ENCODE measurements at regions not wholly inside any gene's neighbourhood (a gene's known extent, or its start where the extent isn't known, plus 50 kb on each side); places are given as distances from the start of the nearest gene placed in this dataset.
"Not testable (repeated sequence)": the region's sequence is repeated elsewhere in the genome, so short reads cannot be mapped to it uniquely, and the experiment has no call there.

- DNase-seq, result no peak
These were observed 264.9 kb downstream of the TLE1 start for GRCh38 chr9:81424431-81424830.

DNA sequence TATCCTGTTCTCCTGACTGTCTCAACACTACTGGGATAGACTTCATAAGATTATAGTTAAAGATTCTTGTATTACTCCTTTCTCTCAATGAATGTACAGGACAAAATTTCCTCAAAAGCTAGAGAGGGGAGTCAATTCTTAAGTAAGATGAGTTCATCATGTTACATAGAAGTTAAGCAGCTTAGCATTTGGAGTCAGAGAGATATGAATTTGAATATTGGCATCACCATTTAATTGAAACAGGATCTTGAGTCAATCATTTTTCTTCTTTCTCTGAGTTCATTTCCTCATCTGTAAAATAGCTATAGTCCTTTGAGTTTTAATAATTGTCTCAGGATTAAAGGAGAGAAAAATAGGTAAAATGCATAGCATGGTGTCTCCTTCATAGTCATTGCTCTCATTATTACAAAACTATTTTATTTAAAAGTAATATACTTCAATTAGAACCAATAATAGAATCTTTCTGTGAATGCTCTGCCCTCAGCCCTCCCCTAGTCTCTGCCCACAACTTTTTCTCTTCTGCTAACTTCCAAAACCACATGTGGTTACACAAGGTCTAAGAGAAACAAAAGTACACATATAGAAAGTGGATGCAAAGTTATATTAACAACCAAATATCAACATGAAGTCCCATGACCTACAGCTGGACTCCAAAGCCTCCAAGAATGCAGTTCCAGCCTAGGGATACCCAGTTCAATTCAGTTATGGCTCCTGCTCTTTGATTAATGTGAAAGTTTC is 265.6 kb downstream of the TLE1 start:
- no peak for DNase-seq

- DNase-seq, result not testable (repeated sequence)
These were observed 268.3 kb downstream of the TLE1 start for GRCh38 chr9:81421090-81421489.

DNA sequence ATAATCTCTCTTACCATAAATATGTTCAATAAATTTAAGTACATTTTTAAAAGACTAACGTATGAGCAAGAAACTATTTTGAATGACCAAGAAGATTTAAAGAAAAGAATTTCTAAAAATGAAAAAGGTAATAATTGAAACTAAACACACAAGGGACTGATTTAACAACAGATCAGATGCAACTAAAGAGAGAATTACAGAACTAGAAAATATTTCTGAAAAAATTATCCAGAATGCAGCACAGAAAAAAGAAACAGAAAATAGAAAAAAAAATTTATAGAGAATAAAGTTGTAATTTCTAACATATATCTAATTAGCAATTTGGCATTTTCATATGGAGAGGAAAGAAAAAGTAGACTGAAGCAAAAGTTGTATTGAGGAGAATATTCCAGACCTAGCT is 269.3 kb downstream of the TLE1 start:
- DNase-seq, result no peak

GRCh38 chr9:81417941-81418340 is 271.4 kb downstream of the TLE1 start:
- DNase-seq, result no peak

GRCh38 chr9:81417299-81417675 is 272.1 kb downstream of the TLE1 start:
- no peak for DNase-seq

- no peak for DNase-seq
These were observed 272.7 kb downstream of the TLE1 start for GRCh38 chr9:81416476-81417298.

DNA sequence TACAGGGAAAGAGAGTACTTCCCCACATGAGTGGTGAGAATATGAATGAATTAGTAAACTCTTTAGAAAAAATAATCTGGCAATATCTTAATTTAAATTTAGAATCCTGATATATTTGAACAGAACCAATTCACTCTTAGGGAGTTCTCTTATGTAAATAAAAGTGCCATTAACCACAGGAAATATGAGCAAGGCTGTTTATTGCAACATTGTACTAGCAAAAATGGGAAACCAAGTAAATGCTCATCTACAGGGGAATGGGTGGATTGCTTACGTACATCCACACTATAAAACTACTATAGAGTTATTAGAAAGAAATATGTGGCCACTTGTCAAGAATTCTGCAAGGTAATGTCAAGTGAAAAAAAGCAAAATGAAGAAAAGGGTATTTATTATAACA is 274.5 kb downstream of the TLE1 start:
- no peak for DNase-seq

DNA sequence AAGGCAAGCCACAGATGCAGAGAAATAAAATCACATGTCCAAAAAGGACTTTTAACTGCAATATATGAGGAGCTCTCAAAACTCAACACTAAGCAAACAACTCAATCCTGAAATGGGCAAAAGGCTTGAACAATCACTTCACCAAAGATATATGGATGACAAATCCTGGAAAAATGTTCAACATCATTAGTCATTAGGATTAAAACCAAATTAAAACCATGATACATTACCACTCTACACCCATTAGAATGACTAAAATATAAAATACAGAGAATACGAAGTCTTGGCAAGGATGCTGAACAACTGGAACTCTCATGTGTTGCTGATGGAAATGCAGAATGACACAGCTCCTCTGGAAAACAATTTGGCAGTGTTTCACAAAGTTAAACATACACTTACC is 277.4 kb downstream of the TLE1 start:
- no peak for DNase-seq

GRCh38 chr9:81410201-81410600 is 279.1 kb downstream of the TLE1 start:
- DNase-seq, result no peak

- DNase-seq, result no peak
These were observed 280.4 kb downstream of the TLE1 start for GRCh38 chr9:81408951-81409350.

GRCh38 chr9:81404931-81405598 is 284.3 kb downstream of the TLE1 start:
- no peak for DNase-seq

- DNase-seq, result no peak
These were observed 291.6 kb downstream of the TLE1 start for GRCh38 chr9:81397481-81398381.

DNA sequence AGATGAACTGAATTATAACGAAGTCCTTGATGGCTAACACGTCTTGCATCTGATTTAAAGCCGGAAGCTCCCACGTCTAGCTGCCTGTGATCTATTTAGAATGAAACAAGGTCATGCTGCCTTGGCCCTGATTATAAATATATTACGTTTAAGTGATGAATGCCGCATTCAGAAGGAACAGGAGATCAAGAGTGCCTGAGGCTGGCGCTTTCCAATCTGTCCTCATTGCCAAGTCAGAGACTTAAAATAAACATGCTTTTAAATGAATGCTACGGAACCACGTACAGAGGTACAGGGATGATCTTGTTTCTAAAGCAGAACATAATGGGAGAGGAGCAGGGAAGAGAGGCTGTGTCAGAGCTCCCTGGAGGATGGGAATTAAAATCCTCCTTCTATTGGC is 292.8 kb downstream of the TLE1 start:
- no peak for DNase-seq

DNA sequence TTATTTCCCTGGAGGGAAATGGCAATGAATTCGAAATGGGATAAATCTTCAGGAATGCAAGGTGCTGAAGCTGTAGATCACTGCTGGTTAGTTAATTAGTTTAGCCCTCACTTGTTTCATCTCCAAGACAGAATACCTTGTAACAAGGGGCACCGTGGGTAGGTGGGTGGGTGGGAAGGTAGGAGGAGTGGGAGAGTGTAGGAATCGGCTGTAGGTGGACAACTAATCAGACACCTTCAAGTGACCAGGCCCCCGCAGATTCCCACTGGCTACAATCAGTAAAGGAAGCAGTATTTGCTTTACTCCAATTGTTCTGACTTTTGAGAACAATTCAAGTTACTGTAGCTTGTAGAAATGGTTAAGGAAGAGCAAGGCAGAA is 293.7 kb downstream of the TLE1 start:
- DNase-seq, result no peak

DNA sequence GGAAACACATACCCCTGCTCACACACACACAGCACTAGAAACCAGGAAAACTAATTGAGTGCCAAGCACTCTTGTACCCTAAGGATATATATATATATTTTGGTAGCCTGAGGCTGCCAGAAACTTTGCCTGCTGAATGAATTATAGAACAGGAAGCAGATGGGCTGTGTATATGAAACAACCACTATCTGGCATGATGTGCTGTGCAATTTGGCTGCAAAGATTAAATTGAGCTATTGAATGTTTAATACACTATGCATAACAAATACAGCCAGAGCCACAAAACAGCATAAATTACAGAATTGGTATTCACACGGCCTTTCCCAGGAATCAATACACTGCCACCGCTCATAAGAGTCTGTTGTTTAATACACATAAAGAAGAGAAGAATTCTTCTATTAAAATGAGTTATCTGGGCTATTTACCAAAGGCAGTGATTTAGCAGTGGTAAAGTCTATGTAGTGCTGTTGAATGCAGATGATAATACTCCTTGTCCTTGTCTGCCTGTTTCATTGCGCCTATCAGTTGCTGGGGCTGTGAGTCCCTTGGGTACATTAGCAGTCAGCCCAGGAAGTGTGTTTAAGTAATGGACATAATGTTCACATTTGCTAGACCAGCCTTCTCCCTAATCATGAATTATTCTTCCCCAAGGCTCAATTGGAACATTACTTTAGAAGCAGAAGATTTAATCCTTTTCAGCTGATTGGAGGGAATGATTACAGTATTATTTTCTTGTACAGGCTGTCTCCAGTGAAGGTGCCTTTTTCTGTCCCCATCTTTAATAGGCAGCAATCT is 294.3 kb downstream of the TLE1 start:
- DNase-seq, result no peak

GRCh38 chr9:81393985-81394811 is 295.1 kb downstream of the TLE1 start:
- no peak for DNase-seq

- no peak for DNase-seq
These were observed 297.9 kb downstream of the TLE1 start for GRCh38 chr9:81391457-81391825.

DNA sequence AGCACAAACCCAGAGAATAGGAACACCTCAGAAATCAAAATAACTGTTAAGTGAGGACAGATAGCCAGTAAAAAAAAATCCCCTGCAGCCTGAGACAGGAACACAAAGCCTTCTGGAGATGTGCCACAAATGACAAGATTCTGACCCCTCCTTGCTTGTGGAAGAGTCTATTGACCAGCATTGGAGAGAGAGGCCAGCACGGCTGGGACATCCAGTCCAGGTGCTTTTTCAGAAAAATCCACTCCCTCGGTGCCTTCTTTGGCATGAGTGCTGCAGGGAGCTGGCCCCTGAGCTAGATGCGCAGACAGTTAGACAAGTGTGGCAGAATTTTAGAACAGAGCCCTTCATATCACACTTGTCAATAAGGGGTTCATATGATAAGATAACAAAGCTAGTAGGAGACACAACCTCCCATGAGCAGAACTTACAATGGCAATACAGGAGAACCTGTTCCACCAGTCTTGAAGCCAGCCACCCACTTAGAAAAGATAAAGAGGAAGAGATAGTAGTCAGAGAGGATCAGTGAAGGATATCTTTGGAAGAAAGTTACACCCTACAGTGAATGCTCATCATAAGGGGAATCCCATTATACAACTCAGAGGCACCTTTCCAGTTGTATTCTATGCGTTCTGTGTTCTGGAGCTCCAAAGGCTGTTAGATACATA is 298.4 kb downstream of the TLE1 start:
- DNase-seq, result no peak

DNA sequence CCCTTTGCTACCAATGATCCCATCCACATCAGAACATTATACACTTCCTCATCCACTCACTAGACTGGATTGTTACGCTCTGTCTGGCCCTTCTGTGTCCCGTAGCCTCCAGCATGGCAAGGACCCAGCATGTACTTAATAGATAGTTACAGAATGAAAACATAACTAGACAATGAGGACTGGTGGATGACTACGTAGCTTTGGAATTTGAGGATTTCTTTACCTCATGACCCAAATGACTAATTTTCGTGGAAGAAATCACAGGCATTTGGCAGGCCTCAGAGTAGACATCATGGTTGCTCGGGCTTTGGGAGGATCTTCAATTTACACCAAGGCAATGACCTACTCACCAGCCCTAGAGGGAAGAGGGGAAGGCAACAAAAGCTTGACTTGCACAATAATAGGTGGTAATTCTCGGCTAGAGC is 299.8 kb downstream of the TLE1 start:
- DNase-seq, result no peak

DNA sequence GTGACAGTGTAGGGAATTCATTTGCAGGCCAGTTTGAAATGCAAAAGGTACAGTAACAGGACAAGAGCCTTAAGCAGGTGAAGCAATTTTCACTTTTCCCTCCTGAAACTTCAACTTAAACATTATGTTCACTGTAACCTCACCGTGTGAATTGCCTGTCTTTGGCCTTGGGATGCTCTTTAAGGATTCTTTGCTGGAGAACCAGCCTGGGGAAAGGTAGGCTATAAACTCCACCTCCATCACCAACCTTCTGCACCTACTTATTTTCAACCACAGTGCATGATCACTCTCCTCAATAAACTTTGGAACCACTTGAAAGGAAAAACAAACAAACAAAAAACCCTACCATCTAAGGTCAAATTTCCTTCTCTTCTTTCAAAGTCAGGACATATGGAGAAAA is 300.5 kb downstream of the TLE1 start:
- no peak for DNase-seq

Data from NCI-H748 treated with DMSO at 0.1 percent for 48 hours (cell line).